ENCODE measurements at regions not wholly inside any gene's neighbourhood (a gene's known extent, or its start where the extent isn't known, plus 50 kb on each side); places are given as distances from the start of the nearest gene placed in this dataset.

- no peak for DNase-seq (ENCODE audit: extremely low read depth, low read depth)
- H3K4me3 ChIP-seq (replicated peaks; ENCODE audit: low read depth, low read length): no peak overlapping the region
- no peak for TF ChIP-seq CTCF (IDR thresholded peaks at IDR 0.05; ENCODE audit: low read depth, low read length, missing control alignments)
Observed at GRCh38 chr10:18735711-18736110, 76.5 kb downstream of the ARL5B start.

- DNase-seq (ENCODE audit: extremely low read depth, low read depth): no peak
- no peak for TF ChIP-seq CTCF (IDR thresholded peaks at IDR 0.05; ENCODE audit: low read depth, low read length, missing control alignments)
- H3K4me3 ChIP-seq (replicated peaks; ENCODE audit: low read depth, low read length): no peak overlapping the region
Observed at GRCh38 chr10:18737236-18737635, 78.0 kb downstream of the ARL5B start.

- H3K4me3 ChIP-seq (replicated peaks; ENCODE audit: low read depth, low read length): no peak overlapping the region
- no peak for TF ChIP-seq CTCF (IDR thresholded peaks at IDR 0.05; ENCODE audit: low read depth, low read length, missing control alignments)
- DNase-seq (ENCODE audit: extremely low read depth, low read depth): peak; percentile 3
Observed at GRCh38 chr10:18737841-18738240, 78.6 kb downstream of the ARL5B start.

GRCh38 chr10:18738835-18739234, 79.6 kb downstream of the ARL5B start:
- DNase-seq (ENCODE audit: extremely low read depth, low read depth): no peak
- no peak overlapping the region for H3K4me3 ChIP-seq (replicated peaks; ENCODE audit: low read depth, low read length)
- no peak for TF ChIP-seq CTCF (IDR thresholded peaks at IDR 0.05; ENCODE audit: low read depth, low read length, missing control alignments)

- no peak overlapping the region for H3K4me3 ChIP-seq (replicated peaks; ENCODE audit: low read depth, low read length)
- TF ChIP-seq CTCF (IDR thresholded peaks at IDR 0.05; ENCODE audit: low read depth, low read length, missing control alignments): no peak
- no peak for DNase-seq (ENCODE audit: extremely low read depth, low read depth)
Observed at GRCh38 chr10:18743926-18744325, 84.7 kb downstream of the ARL5B start.

- DNase-seq (ENCODE audit: extremely low read depth, low read depth): no peak
- no peak overlapping the region for H3K4me3 ChIP-seq (replicated peaks; ENCODE audit: low read depth, low read length)
- no peak for TF ChIP-seq CTCF (IDR thresholded peaks at IDR 0.05; ENCODE audit: low read depth, low read length, missing control alignments)
Observed at GRCh38 chr10:18753312-18753895, 94.2 kb downstream of the ARL5B start.

GRCh38 chr10:18759575-18759974, 100.3 kb downstream of the ARL5B start:
- H3K4me3 ChIP-seq (replicated peaks; ENCODE audit: low read depth, low read length): no peak overlapping the region
- no peak for TF ChIP-seq CTCF (IDR thresholded peaks at IDR 0.05; ENCODE audit: low read depth, low read length, missing control alignments)
- DNase-seq (ENCODE audit: extremely low read depth, low read depth): no peak
